ENCODE measurements at regions not wholly inside any gene's neighbourhood (a gene's known extent, or its start where the extent isn't known, plus 50 kb on each side); places are given as distances from the start of the nearest gene placed in this dataset.

- Histone ChIP-seq H3K9ac (no peak overlapping the region), H3K36me3 (ENCODE audit: control insufficient read depth, insufficient read depth, low read length) (no peaks in the 10 kb centered on the region), H3K4me3 (ENCODE audit: low read depth, low read length) (no peak overlapping the region), H3K9me3 (ENCODE audit: control insufficient read depth, low read length) (no peaks in the 10 kb centered on the region), H3K79me2 (no peaks in the 10 kb centered on the region), H3K4me1 (no peaks in the 10 kb centered on the region), H3K27ac (no peak overlapping the region), H3K27me3 (ENCODE audit: control insufficient read depth, insufficient read depth, low read length) (no peaks in the 10 kb centered on the region), H3K4me2 (ENCODE audit: low read length) (no peak overlapping the region), H2AFZ (no peak overlapping the region)
- TF ChIP-seq CTCF (IDR thresholded peaks at IDR 0.05), result no peak
Observed at GRCh38 chr17:31690151-31690551, 168.9 kb downstream of the COPRS start.

- no peak overlapping the region for H3K27ac ChIP-seq
- H3K36me3 ChIP-seq (ENCODE audit: control insufficient read depth, insufficient read depth, low read length), result no peaks in the 10 kb centered on the region
- H3K79me2 ChIP-seq, result no peaks in the 10 kb centered on the region
- no peaks in the 10 kb centered on the region for H3K27me3 ChIP-seq (ENCODE audit: control insufficient read depth, insufficient read depth, low read length)
- no peaks in the 10 kb centered on the region for H3K9me3 ChIP-seq (ENCODE audit: control insufficient read depth, low read length)
- TF ChIP-seq CTCF (IDR thresholded peaks at IDR 0.05), result no peak
- H2AFZ ChIP-seq, result no peak overlapping the region
- no peak overlapping the region for H3K4me3 ChIP-seq (ENCODE audit: low read depth, low read length)
- no peak overlapping the region for H3K9ac ChIP-seq
- H3K4me2 ChIP-seq (ENCODE audit: low read length), result no peak overlapping the region
- no peaks in the 10 kb centered on the region for H3K4me1 ChIP-seq
Observed at GRCh38 chr17:31688701-31689100, 170.3 kb downstream of the COPRS start.

- H3K36me3 ChIP-seq (ENCODE audit: control insufficient read depth, insufficient read depth, low read length), result no peaks in the 10 kb centered on the region
- no peaks in the 10 kb centered on the region for H3K27me3 ChIP-seq (ENCODE audit: control insufficient read depth, insufficient read depth, low read length)
- no peaks in the 10 kb centered on the region for H3K79me2 ChIP-seq
- H3K27ac ChIP-seq, result no peak overlapping the region
- H3K4me3 ChIP-seq (ENCODE audit: low read depth, low read length), result no peak overlapping the region
- H3K4me2 ChIP-seq (ENCODE audit: low read length), result no peak overlapping the region
- H3K4me1 ChIP-seq, result no peaks in the 10 kb centered on the region
- H3K9me3 ChIP-seq (ENCODE audit: control insufficient read depth, low read length), result no peaks in the 10 kb centered on the region
- no peak overlapping the region for H2AFZ ChIP-seq
- no peak overlapping the region for H3K9ac ChIP-seq
- TF ChIP-seq CTCF (IDR thresholded peaks at IDR 0.05), result no peak
Observed at GRCh38 chr17:31687505-31688126, 171.4 kb downstream of the COPRS start.

- Histone ChIP-seq H3K27ac (no peak overlapping the region), H3K27me3 (ENCODE audit: control insufficient read depth, insufficient read depth, low read length) (no peaks in the 10 kb centered on the region)
- no peak for TF ChIP-seq CTCF (IDR thresholded peaks at IDR 0.05)
Observed at GRCh38 chr17:31686495-31686894, 172.5 kb downstream of the COPRS start.

GRCh38 chr17:31684901-31685300 is 174.1 kb downstream of the COPRS start:
- H3K4me1 ChIP-seq, result no peaks in the 10 kb centered on the region
- H3K9ac ChIP-seq, result no peak overlapping the region
- H2AFZ ChIP-seq, result no peak overlapping the region
- no peaks in the 10 kb centered on the region for H3K79me2 ChIP-seq
- TF ChIP-seq CTCF (IDR thresholded peaks at IDR 0.05), result no peak
- no peaks in the 10 kb centered on the region for H3K9me3 ChIP-seq (ENCODE audit: control insufficient read depth, low read length)
- no peak overlapping the region for H3K27ac ChIP-seq
- H3K36me3 ChIP-seq (ENCODE audit: control insufficient read depth, insufficient read depth, low read length), result no peaks in the 10 kb centered on the region
- H3K27me3 ChIP-seq (ENCODE audit: control insufficient read depth, insufficient read depth, low read length), result no peaks in the 10 kb centered on the region
- no peak overlapping the region for H3K4me2 ChIP-seq (ENCODE audit: low read length)
- H3K4me3 ChIP-seq (ENCODE audit: low read depth, low read length), result no peak overlapping the region

More at GRCh38 chr17:31686495-31686894, 172.5 kb downstream of the COPRS start:
- Histone ChIP-seq H3K9ac (no peak overlapping the region), H3K4me1 (no peaks in the 10 kb centered on the region), H3K36me3 (ENCODE audit: control insufficient read depth, insufficient read depth, low read length) (no peaks in the 10 kb centered on the region), H3K9me3 (ENCODE audit: control insufficient read depth, low read length) (no peaks in the 10 kb centered on the region), H3K4me2 (ENCODE audit: low read length) (no peak overlapping the region), H3K4me3 (ENCODE audit: low read depth, low read length) (no peak overlapping the region), H3K79me2 (no peaks in the 10 kb centered on the region), H2AFZ (no peak overlapping the region)

All from parathyroid adenoma (tissue), 2 donors.